Panc1 (cell line): ENCODE measurements at regions not wholly inside any gene's neighbourhood (a gene's known extent, or its start where the extent isn't known, plus 50 kb on each side); places are given as distances from the start of the nearest gene placed in this dataset.

ENCODE experiments used
- ATAC-seq: fragments of 200-7000 bp; cut with Tn5 transposase; 2 replicates; pipeline ENCODE4 v1.9.1; 2020; ENCODE audit warnings: mild to moderate bottlenecking, moderate library complexity
- BruUV-seq: library from RNA; stranded (reverse); fragments of 400-500 nt; replicated peaks from 2 replicates; lab custom pipeline; 2021; lab: Mats Ljungman, UMichigan
- CTCF ChIA-PET: fragments of 300-600 bp; sonication (Branson Sonifier 250); formaldehyde crosslinking; loops from one replicate; lab custom pipeline; 2022; ENCODE audit warnings: antibody characterized with exemption; lab: Charles Lee
- POLR2A ChIA-PET: fragments of 300-600 bp; sonication (Branson Sonifier 250); formaldehyde crosslinking; loops from one replicate; lab custom pipeline; 2022; ENCODE audit warnings: antibody characterized with exemption; lab: Charles Lee
- DNase-seq: peaks from one replicate; pipeline ENCODE4 v3.0.0-alpha.2; 2010; ENCODE audit warnings: low read depth, low spot score
- H3K27ac ChIP-seq: 2 replicates; pipeline ENCODE4 v1.5.1; 2011; ENCODE audit warnings: mild to moderate bottlenecking, low read length, inconsistent platforms
- H3K27me3 ChIP-seq: fragments of 200-500 bp; sonication (Bioruptor generic); 2 replicates; pipeline ENCODE4 v1.6.0; 2014; ENCODE audit warnings: low read length, inconsistent platforms; ENCODE audit not compliant: control insufficient read depth, insufficient read depth
- H3K36me3 ChIP-seq: fragments of 200-500 bp; sonication (Bioruptor generic); 2 replicates; pipeline ENCODE4 v1.5.1; 2014; ENCODE audit warnings: inconsistent platforms, mild to moderate bottlenecking, low read length, moderate library complexity; ENCODE audit not compliant: control insufficient read depth, insufficient read depth
- H3K4me1 ChIP-seq: 2 replicates; pipeline ENCODE4 v1.5.1; 2011; ENCODE audit warnings: inconsistent platforms, mild to moderate bottlenecking, low read length, moderate library complexity; ENCODE audit not compliant: control insufficient read depth, insufficient read depth
- H3K4me3 ChIP-seq, 2 experiments: 2 replicates each; pipeline ENCODE4 v1.5.1; 2011 to 2012; ENCODE audit warnings: low read depth in 2 of 2, low read length in 2 of 2, mild to moderate bottlenecking in 2 of 2, inconsistent platforms in 1 of 2, moderate library complexity in 1 of 2
- H3K9me3 ChIP-seq: fragments of 200-500 bp; sonication (Bioruptor generic); 2 replicates; pipeline ENCODE4 v1.5.1; 2014; ENCODE audit warnings: low read depth, mild to moderate bottlenecking, inconsistent platforms, low read length, moderate library complexity; ENCODE audit not compliant: control insufficient read depth, insufficient read depth
- POLR2AphosphoS5 ChIP-seq: IDR thresholded peaks from 2 replicates; pipeline ENCODE4 v1.6.1; 2012; ENCODE audit warnings: mild to moderate bottlenecking, low read depth, low read length, moderate library complexity
- REST ChIP-seq, 2 experiments: IDR thresholded peaks; 2 replicates each; pipeline ENCODE4 v1.6.1; 2011 to 2012; ENCODE audit warnings: low read depth in 2 of 2, control low read depth in 1 of 2, low read length in 1 of 2, mild to moderate bottlenecking in 1 of 2, moderate library complexity in 1 of 2; ENCODE audit not compliant: insufficient read depth in 1 of 2
- SIN3A ChIP-seq: IDR thresholded peaks from 2 replicates; pipeline ENCODE4 v1.6.1; 2012; ENCODE audit warnings: low read depth, mild to moderate bottlenecking, low read length, moderate library complexity, borderline replicate concordance; ENCODE audit not compliant: insufficient read depth
- TCF7L2 ChIP-seq: IDR thresholded peaks from 2 replicates; pipeline ENCODE4 v1.6.1; 2011; ENCODE audit warnings: mild to moderate bottlenecking, low read depth, low read length, inconsistent platforms
- in situ Hi-C: cut with HindIII; loops from 2 replicates; pipeline ENCODE4 v1.10.0; 2016; ENCODE audit warnings: low sequenced_read_pairs, low pct_unique_long_range_greater_than_20kb
- intact Hi-C: fragments of 100-400 bp; cut with micrococcal nuclease; formaldehyde crosslinking; loops from one replicate; pipeline ENCODE4 v1.10.0; 2022; ENCODE audit not compliant: unreplicated experiment
- TF ChIP-seq, protein P1 (sequence below): fragments of 450-650 bp; IDR thresholded peaks from 2 replicates; pipeline ENCODE4 v1.5.1; 2017; ENCODE audit warnings: mild to moderate bottlenecking

GRCh38 chr18:73790587-73790986 lies 357.0 kb downstream of the FBXO15 start:
- CTCF ChIA-PET, result interaction anchor here (0.7 kb wide), 1 partner anchor 31 kb away, joined by 3 read pairs; no protein-coding TSS in a partner anchor
- POLR2A ChIA-PET, result no interaction called here

DNA sequence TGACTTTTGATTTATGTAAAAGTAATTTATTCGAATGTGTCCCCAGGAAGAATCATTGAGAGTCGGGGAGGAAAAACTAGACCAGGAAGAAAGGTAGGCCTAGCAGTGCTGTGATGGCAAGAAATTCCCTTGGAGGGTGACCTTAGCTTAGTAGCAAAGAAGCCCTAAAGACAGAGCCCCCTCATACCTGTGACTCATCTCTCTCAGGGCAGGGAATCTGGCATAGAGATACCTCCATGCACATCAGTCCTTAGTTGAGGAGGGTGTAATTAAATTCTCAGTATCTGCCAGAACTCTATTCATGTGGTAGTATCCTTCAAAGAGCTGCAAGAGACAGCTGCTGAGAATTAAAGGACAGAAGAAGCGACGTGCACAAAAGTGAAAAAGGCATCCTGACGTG lies 360.3 kb downstream of the FBXO15 start:
- H3K27me3 ChIP-seq, result 0 out of 2 replicates have a peak, but pooled peaks cover 2% of the 10 kb centered on the region
- DNase-seq, result no peak
- POLR2A ChIA-PET, result no interaction called here

More at GRCh38 chr18:73790587-73790986, 357.0 kb downstream of the FBXO15 start:
- Histone ChIP-seq H3K9me3 (no peaks in the 10 kb centered on the region), H3K36me3 (no peaks in the 10 kb centered on the region), H3K27me3 (no peaks in the 10 kb centered on the region), H3K4me3 (no peak overlapping the region), H3K4me1 (no peaks in the 10 kb centered on the region), H3K27ac (no peak overlapping the region)
- ATAC-seq, result no peak
- BruUV-seq, result no TSS peak
- in situ Hi-C loops, result no loop called here
- no peak for DNase-seq
- TF ChIP-seq TCF7L2 (no peak), SIN3A (no peak), REST (IDR thresholded peaks at IDR 0.05; ENCODE audit: insufficient read depth in 1 of 2, low read depth in 2 of 2, low read length in 1 of 2) (no peak), POLR2AphosphoS5 (no peak)
- TF ChIP-seq, protein P1, sequence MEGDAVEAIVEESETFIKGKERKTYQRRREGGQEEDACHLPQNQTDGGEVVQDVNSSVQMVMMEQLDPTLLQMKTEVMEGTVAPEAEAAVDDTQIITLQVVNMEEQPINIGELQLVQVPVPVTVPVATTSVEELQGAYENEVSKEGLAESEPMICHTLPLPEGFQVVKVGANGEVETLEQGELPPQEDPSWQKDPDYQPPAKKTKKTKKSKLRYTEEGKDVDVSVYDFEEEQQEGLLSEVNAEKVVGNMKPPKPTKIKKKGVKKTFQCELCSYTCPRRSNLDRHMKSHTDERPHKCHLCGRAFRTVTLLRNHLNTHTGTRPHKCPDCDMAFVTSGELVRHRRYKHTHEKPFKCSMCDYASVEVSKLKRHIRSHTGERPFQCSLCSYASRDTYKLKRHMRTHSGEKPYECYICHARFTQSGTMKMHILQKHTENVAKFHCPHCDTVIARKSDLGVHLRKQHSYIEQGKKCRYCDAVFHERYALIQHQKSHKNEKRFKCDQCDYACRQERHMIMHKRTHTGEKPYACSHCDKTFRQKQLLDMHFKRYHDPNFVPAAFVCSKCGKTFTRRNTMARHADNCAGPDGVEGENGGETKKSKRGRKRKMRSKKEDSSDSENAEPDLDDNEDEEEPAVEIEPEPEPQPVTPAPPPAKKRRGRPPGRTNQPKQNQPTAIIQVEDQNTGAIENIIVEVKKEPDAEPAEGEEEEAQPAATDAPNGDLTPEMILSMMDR, result no peak
- intact Hi-C loops, result no loop called here

More for the DNA sequence above, 360.3 kb downstream of the FBXO15 start:
- no peak for ATAC-seq
- Histone ChIP-seq H3K36me3 (no peaks in the 10 kb centered on the region), H3K9me3 (no peaks in the 10 kb centered on the region), H3K27ac (no peak overlapping the region), H3K4me1 (no peaks in the 10 kb centered on the region), H3K4me3 (no peak overlapping the region)
- intact Hi-C loops, result no loop called here
- no peak for TF ChIP-seq SIN3A
- TF ChIP-seq REST (IDR thresholded peaks at IDR 0.05; ENCODE audit: insufficient read depth in 1 of 2, low read depth in 2 of 2, low read length in 1 of 2), result no peak
- no peak for TF ChIP-seq TCF7L2
- no peak for TF ChIP-seq POLR2AphosphoS5
- TF ChIP-seq, protein P1, result no peak
- no TSS peak for BruUV-seq
- in situ Hi-C loops, result no loop called here
- CTCF ChIA-PET, result no interaction called here
